T-helper 2 cell treated with Interferon-gamma antibody and Interleukin-4, amounts not matched to agents 100 ng/mL and 5 ng/mL, for 36 hours (primary cell): ENCODE measurements at regions not wholly inside any gene's neighbourhood (a gene's known extent, or its start where the extent isn't known, plus 50 kb on each side); places are given as distances from the start of the nearest gene placed in this dataset.
"Not testable (repeated sequence)": the region's sequence is repeated elsewhere in the genome, so short reads cannot be mapped to it uniquely, and the experiment has no call there.

Source experiments
- intact Hi-C: fragments of 100-400 bp; cut with micrococcal nuclease; formaldehyde crosslinking; loops from one replicate; pipeline ENCODE4 v1.15.1; 2023

DNA sequence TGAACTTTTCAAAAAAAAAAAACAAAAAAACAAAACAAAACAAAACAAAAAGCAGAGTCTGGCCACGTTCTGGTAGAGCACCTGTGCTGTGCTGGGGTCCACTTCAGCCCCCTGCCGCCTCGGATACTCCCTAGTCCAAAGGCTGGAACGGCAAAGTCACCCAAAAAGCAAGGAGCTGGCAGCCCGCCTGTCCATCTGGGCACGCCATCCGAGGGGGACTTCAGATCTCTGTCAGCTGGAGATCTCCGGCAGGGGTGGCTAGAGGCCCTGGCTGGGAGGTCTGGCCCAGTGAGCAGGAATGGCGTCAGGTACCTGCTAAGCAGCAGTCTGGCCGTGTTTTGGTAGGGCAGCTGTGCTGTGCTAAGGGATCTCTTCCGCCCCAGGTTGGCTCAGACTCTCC is 152.3 kb upstream of the ZNF516 start:
- intact Hi-C loops: no loop called here

- intact Hi-C loops: no loop called here
These were observed 149.5 kb upstream of the ZNF516 start for GRCh38 chr18:76644580-76644979.

- intact Hi-C loops: no loop called here
These were observed 149.0 kb upstream of the ZNF516 start for GRCh38 chr18:76643996-76644395.

DNA sequence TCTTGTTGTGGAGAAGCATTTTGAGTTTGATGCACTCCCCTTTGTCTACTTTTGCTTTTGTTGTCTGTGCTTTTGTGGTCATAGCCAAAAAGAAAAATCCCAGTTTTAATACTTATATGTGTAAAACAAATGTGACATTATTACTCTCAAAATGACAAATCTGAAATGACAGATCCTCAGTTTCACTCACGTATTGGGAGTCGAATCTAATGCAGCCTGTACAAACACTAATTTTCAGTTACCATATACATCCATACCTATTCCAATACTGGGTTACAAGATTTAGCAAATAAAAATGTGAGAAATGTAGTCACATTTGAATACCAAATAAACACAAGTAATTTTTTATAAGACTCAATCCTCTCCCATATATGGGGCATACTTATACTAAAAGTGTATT is 148.2 kb upstream of the ZNF516 start:
- intact Hi-C loops: no loop called here

DNA sequence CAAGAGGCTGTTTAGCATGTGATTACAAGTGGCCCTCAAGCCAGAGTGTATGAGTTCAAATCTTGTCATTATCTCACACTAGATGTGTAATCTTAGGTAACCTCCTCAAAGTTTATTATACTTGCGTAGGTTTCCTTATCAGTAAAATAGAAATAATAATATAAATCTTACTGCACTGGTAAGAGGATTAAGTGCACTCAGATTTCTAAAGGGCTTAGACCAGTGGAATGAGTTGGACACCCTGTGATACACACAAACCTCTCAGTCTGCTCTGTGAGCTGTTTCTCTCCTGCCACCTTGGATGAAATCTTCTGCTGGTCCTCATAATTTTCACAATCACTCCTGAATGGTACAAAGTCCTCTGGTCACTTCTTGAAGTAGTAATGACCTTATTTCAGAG is 145.4 kb upstream of the ZNF516 start:
- intact Hi-C loops: no loop called here

DNA sequence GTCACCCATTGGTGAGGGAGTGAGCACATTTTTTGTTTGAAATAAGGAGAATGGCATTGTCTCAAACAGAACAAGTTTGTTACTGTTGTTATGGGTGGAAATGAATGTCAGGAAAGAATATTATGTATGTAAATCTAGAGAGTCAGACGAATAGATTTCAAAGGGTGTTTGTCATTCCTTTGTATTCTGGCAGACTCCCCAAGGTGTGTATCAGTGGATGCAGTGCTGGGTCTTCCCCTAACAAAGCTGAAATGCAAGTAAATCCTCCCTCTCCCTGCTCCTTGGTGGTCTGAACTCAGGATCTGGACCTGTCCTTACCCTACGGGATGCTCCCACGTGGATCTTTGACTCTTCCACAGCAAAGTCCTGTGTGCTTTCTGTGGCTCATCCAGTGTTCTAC is 139.5 kb upstream of the ZNF516 start:
- intact Hi-C loops: no loop called here

DNA sequence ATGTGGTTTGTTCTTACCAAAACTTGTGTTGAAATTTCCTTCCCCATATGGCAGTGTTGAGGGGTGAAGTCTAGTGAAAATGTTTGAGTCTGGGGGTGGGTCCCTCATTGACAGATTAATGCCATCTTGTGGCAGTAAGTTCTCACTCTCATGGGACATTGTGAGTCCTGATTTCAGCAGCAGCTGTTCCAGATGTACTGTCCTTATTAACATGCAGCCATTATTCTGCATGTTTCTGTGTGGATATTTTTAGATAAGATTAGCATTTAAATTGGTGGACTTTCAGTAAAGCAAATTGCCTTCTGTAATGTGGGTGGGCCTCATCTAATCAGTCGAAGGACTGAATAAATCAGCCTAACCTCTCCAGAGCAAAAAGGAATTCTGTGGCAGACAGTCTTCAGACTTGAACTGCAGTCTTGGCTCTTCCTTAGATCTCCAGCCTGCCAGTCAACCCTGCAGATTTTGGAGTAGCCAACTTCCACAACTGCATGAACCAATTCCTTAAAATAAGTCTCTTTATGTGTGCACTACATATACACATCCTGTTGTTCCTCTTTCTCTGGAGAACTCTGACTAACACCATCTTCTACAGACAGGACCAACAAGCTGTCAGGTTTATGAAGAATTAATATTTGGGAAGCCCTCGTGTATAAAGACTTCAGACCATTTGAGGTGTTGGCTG is 138.7 kb upstream of the ZNF516 start:
- intact Hi-C loops: no loop called here

DNA sequence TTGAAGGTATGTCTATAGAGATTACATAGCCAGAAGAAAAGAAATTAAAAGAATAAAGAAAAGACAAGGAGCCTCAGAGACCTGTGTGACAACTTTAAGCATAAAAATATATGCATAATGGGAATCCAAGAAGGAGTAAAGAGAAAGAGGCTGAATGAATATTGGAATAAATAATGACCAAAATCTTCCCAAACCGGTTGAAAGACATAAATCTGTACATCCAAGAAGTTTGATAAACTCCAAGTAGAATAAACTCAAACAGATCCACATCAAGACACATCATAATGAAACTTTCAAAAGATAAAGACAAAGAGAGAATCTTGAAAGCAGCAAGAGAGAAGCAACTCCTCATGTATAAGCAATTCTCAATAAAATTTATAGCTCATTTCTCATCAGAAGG is 132.4 kb upstream of the ZNF516 start:
- intact Hi-C loops: no loop called here

DNA sequence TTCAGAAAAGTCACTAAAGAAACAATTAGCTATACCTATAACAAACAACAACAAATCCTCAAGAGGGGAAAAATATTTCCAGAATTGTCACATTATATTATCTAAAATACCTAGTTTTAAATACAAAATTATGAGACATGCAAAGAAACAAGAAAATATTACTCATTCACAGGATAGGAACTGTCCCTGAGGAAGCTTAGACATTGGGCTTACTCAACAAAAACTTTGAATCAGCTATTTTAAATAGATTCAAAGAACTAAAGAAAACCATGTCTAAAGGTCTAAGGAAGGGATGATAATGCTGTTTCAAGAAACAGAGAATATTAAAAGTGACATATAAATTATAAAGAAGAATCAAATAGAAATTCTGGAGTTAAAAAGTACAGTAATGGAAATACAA is 131.9 kb upstream of the ZNF516 start:
- intact Hi-C loops: no loop called here

DNA sequence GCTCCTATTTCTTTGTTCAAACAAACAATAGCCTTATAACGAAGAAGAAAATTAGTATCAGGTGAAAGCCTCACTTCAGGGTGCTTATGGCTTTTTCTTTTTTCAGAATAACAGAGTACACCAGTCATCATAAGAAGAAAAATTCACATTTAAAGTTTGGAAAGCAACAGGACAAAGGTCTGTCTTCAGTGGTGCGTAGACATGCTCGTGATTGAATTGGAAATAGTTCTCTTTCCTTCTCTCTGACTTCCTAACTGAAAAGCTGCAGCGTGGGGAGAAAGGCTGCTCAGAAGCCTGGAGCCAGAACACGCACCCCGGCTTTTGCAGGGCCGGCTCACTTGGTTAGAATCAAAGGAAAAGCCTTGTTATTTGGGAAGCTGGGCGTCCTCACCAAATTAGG is 127.6 kb upstream of the ZNF516 start:
- intact Hi-C loops: no loop called here

DNA sequence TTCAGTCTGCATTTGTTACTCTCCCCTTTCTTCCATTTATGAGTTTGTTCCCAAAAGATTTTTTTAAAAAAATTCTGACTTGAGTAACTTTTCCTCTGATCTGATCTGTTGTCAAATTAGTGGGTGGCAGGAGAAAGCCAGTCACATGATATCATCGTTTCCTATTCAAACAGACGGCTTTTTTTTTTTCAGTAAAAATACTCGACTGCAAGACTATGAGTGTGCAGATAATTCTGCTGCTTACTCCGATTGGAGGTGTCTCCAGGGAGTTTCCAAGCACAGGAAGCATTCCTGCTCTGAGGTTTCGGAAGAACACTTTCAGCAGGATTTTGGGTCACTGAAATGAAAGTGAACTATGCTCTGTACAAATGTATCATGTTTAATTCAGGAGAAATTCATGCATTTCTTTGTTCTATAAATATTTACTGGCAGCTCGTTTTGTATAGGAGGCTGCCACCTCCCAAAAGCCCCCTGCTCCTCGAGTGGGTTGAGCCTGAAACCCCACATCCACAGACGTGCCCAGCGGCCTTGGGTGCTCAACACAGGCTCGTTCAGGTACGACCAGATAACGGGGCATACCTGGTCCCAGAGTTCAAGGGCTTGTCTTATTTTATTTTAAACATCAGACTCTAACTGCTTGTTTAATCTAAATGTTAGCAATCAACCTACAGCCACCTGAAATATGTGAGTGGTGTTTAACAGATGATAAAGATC is 126.9 kb upstream of the ZNF516 start:
- intact Hi-C loops: no loop called here

GRCh38 chr18:76621226-76621625 is 126.2 kb upstream of the ZNF516 start:
- intact Hi-C loops: no loop called here

DNA sequence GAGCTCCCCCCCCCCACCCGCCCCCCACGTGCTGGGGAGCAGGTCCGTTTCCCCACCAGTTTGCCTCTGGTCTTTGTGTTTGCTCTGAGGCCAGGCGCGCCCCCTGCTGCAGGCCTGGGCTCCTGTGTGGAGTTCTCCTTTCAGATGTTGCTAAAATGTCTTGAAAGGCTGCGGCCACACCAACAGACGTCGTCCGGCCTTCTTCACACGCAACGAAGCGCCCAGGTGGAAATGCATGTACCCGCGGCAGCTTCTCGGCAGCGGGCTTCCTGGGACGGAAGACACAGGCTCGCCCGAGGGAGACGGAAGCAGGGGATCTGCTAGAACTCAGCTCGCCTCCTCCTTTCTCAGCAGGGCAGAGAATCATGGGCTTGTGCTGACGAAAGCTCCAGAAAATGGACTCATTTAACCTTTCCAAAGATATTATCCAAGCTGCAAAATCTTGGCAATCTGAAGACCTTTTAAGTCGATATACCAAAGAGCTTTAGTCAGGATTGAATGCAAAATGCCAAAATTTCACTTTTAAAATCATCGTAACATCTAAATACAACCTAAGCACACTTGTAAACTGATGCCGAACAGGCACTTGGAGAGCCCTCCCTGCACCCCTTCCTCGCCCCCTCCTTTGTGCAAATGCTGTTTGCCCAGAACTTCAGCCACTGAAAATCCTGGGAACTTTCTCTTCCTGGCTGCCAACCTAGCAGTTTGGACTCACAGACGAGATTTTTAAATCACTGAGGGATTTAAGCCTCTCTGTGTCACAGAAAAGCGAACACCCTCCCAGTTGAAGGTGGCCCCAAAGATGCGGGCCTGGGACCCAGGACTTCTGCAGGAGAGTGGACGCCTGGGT is 125.5 kb upstream of the ZNF516 start:
- intact Hi-C loops: no loop called here

DNA sequence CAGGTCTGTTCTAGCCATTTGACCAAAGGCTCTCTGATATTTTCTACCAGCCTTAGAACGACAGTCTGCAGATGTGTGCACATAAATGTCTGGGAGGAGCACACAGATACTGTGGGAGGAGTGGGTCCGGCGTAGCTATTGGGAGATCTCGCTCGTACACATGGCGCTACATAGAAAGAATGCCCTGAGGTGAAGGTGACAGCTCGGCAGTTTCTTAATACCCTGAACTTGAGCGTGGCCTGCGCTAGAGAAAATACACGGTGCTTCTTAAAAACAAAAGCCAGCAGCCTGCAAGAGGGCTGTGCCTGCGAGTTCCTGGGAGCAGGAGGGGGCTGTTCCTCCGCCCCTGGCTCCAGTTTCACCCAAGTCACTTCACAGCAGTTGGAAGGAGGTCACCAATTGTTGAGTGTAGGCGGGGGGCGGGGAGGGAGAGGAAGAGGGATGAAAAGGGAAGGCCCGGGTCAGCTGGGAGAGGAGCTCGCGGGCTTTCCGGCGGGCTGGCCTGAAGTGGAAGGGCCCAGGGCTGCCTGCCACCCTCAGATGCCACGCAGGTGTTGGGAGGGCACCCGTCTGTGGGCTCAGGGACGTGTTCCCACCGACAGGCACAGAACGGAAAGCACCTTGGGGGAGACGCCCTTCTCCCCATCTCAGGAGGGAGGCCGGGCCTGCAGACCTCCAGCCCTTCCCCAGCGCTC is 124.7 kb upstream of the ZNF516 start:
- intact Hi-C loops: no loop called here

DNA sequence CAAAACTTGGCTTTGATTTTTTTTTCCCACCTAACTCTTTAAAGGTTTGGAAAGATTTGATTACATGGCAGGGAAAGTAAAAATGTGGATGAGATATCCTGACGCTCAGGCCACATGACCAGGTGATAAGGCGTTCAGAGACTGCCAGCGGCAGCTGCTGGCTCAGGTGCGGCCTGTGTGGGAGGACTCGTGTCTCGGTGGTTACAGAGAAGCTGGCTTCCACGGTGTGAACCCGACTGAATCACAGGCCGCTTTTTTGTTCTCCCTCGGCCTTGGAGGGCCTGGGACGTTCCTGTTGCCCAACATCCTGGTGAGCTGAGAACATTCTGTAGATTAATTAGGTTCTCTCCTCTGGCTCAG is 124.2 kb upstream of the ZNF516 start:
- intact Hi-C loops: no loop called here

GRCh38 chr18:76618721-76619120 is 123.7 kb upstream of the ZNF516 start:
- intact Hi-C loops: no loop called here

DNA sequence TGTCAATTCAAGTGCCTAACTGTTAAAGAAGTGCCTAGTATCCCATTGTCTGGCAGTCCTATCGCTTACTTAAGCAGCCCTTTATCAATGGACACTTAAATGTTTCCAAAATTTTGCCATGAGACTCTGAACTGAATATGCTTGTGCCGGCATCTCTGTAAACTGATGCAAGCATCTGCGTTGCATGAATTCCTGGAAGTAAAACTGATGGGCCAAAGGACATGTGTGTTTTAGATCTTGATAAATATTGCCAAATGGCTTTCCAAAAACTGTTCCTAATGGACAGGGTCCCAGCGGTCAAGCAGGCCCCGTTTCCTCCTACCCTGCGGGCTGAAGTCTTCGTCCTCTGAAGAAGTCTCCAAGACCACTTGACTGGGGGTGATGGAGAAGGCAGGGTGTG is 121.3 kb upstream of the ZNF516 start:
- intact Hi-C loops: no loop called here

DNA sequence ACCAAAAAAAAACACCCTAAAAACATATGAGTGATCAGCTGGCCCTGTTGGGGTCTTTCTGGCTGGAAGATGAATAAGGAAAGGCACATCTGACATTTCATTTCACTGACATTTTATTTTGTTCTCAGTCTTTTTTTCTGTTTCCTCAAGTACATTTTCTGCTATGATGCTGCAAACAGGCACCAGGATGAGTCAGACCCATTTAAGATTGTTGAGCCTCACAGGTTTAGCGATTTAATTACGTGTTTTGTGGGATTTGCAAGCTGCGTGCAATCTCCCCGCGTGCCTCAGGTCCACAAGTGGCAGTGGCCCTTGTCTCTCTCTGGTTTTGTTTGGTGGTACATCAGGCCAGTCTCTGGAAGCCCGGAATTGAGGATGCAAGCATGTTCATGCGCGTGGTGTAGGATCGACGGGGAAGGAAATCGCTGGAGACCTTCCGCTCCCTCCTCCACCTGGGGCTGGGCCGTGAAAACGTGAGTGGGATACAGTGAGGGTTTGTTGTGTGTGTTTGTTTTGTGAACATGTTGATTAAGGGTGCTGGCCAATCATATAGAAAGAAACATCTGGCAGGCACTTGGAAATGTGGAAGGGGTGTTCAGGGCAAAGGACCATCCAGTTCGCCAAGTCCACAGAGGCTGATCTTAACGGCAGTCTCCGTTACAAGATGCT is 120.2 kb upstream of the ZNF516 start:
- intact Hi-C loops: no loop called here

DNA sequence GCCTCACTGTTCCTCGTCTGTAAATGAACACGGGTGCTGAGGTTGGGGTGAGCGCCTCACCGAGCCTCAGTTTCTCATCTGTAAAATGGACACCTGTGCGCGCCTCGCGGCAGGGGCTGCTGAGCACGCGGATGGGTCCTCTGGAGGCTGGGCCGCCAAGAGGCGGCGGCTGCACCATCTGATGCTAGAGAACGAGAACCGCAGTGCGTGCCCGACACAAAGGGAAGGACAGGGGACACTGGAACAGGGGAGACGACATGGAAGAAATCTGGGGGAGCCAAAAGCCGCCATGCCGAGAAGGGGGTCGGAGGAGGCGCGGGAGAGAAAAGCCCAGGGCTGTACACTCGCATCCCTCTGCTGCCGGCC is 118.7 kb upstream of the ZNF516 start:
- intact Hi-C loops: no loop called here

DNA sequence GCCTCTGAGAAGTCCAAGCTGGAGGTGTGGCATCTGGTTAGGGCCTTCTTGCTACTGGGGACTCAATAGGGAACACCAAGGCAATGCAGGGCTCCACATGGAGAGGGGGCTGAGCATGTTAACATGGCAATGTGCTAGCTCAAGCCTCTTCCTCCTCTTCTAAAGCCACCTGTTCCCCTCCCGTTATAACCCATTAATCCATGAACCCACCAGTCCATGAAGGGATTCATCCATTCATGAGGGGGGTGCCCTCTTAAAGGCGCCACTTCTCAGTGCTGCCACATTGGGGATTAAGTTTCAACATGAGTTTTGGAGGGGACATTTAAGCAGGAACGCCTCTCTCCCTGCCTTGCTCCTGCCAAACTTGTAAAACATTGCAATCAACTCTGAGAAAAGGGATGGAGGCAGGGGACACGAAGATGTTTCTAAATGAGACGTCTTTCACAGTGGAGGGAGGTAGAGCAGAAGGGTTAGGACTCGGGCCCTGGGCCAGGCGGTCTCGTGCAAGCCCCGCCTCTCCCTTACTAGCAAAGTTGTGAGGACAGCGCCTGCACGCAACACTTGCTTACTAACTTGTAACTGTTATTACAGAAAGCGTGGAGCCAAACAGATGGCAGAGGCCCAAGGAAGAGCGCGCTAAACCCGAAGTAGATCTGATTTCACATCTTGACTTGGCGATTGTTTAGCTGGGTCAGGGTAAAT is 118.2 kb upstream of the ZNF516 start:
- intact Hi-C loops: no loop called here

GRCh38 chr18:76611750-76612045 is 116.7 kb upstream of the ZNF516 start:
- intact Hi-C loops: not testable (repeated sequence)
